Neural cell (in vitro differentiated cells): ENCODE measurements at regions not wholly inside any gene's neighbourhood (a gene's known extent, or its start where the extent isn't known, plus 50 kb on each side); places are given as distances from the start of the nearest gene placed in this dataset.
"Not testable (repeated sequence)": the region's sequence is repeated elsewhere in the genome, so short reads cannot be mapped to it uniquely, and the experiment has no call there.

ENCODE experiments used
- CTCF ChIP-seq: fragments of 450-650 bp; IDR thresholded peaks from 2 replicates; pipeline ENCODE4 v1.5.1; 2014; ENCODE audit warnings: antibody characterized with exemption, mild to moderate bottlenecking, moderate library complexity; ENCODE audit not compliant: poor library complexity, severe bottlenecking
- EP300 ChIP-seq: fragments of 450-650 bp; conservative IDR thresholded peaks from 2 replicates; pipeline ENCODE4 v1.6.1; 2014; ENCODE audit warnings: antibody characterized with exemption, mild to moderate bottlenecking, moderate library complexity; ENCODE audit not compliant: poor library complexity, severe bottlenecking
- EZH2 ChIP-seq: fragments of 200-600, 300-800 bp; shearing (Covaris generic), sonication (generic); IDR thresholded peaks from 2 replicates; pipeline ENCODE4 v1.6.1; 2014; ENCODE audit warnings: antibody characterized with exemption, low read length, borderline replicate concordance, mild to moderate bottlenecking; ENCODE audit not compliant: insufficient read depth, poor library complexity, severe bottlenecking
- POLR2AphosphoS5 ChIP-seq: IDR thresholded peaks from 2 replicates; pipeline ENCODE4 v1.6.1; 2012
- RAD21 ChIP-seq: fragments of 450-650 bp; conservative IDR thresholded peaks from 2 replicates; pipeline ENCODE4 v1.6.1; 2014; ENCODE audit warnings: antibody characterized with exemption, mild to moderate bottlenecking, moderate library complexity
- TAF1 ChIP-seq: IDR thresholded peaks from 2 replicates; pipeline ENCODE4 v1.6.1; 2012; ENCODE audit warnings: low read depth

DNA sequence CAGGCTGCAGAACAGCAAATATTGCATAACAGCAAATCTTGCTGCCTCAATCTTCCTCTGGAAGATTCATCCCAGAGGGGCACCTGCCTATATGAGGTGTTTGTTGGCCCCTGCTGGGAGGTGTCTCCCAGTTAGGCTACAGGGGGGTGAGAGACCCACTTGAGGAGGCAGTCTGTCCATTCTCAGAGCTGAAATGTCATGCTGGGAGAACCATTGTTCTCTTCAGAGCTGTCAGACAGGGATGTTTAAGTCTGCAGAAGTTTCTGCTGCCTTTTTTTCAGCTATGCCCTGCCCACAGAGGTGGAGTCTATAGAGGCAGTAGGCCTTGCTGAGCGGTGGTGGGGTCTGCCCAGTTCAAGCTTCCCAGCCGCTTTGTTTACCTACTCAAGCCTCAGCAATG, 187.7 kb downstream of the TPBG start:
- not testable (repeated sequence) for TF ChIP-seq CTCF, EP300, POLR2AphosphoS5, EZH2, RAD21, TAF1
